ENCODE measurements at regions not wholly inside any gene's neighbourhood (a gene's known extent, or its start where the extent isn't known, plus 50 kb on each side); places are given as distances from the start of the nearest gene placed in this dataset.

GRCh38 chr21:40997831-40998230 lies 150.9 kb upstream of the DSCAM start:
- TF ChIP-seq CTCF (IDR thresholded peaks at IDR 0.05), result no peak
- no peak for TF ChIP-seq EZH2 (IDR thresholded peaks at IDR 0.05; ENCODE audit: borderline replicate concordance, insufficient read depth, low read depth, low read length, poor library complexity, severe bottlenecking)
